Transverse colon (tissue), 4 donors: ENCODE measurements at regions not wholly inside any gene's neighbourhood (a gene's known extent, or its start where the extent isn't known, plus 50 kb on each side); places are given as distances from the start of the nearest gene placed in this dataset.

Source experiments
- DNase-seq: peaks from one replicate; pipeline ENCODE4 v3.0.0-alpha.2; 2019
- H3K27ac ChIP-seq, 4 donors: fragments of 200-600 bp; sonication (generic); 2 replicates each; pipeline ENCODE4 v1.5.1; 2016 to 2018; ENCODE audit warnings: inconsistent platforms in 4 of 4
- H3K27me3 ChIP-seq: fragments of 200-600 bp; sonication (generic); 2 replicates; pipeline ENCODE4 v1.5.1; 2017; ENCODE audit warnings: inconsistent platforms
- H3K36me3 ChIP-seq, 4 donors: fragments of 200-600 bp; sonication (generic); 2 replicates each; pipeline ENCODE4 v1.5.1; 2017 to 2019; ENCODE audit warnings: inconsistent platforms in 4 of 4
- H3K4me1 ChIP-seq, 4 donors: fragments of 200-600 bp; sonication (generic); 2 replicates each; pipeline ENCODE4 v1.5.1; 2017 to 2020; ENCODE audit warnings: inconsistent platforms in 4 of 4
- H3K4me3 ChIP-seq, 4 donors: fragments of 200-600 bp; sonication (generic); 1 replicate in 1 of 4; 2 replicates in 3 of 4; pipeline versions ENCODE4 v1.5.1 to v1.6.1; 2017 to 2019; ENCODE audit warnings: inconsistent platforms in 4 of 4
- H3K9me3 ChIP-seq, 2 donors: fragments of 200-600 bp; sonication (generic); 2 replicates each; pipeline ENCODE4 v1.5.1; 2017 to 2019; ENCODE audit warnings: inconsistent platforms in 2 of 2
- EP300 ChIP-seq: sonication (generic); formaldehyde crosslinking; IDR thresholded peaks from one replicate; pipeline ENCODE4 v1.6.1; 2017; ENCODE audit warnings: antibody characterized with exemption, low read depth
- POLR2A ChIP-seq: fragments of 450-650 bp; IDR thresholded peaks from one replicate; pipeline ENCODE4 v1.6.1; 2016; ENCODE audit warnings: antibody characterized with exemption, mild to moderate bottlenecking, moderate library complexity
- POLR2AphosphoS5 ChIP-seq, 3 donors: sonication (generic); formaldehyde crosslinking; IDR thresholded peaks; one replicate each; pipeline ENCODE4 v1.6.1; 2016; ENCODE audit warnings: antibody characterized with exemption in 3 of 3
- WGBS, 2 donors: methylation state at CpG; one replicate each; pipeline ENCODE4 v1.1.5; 2018; ENCODE audit warnings: low coverage in 1 of 2; 5-methylcytosine and 5-hydroxymethylcytosine counted together
- in situ Hi-C, 4 donors: fragments of 200-750 bp; cut with MboI; loops; one replicate each; pipeline versions ENCODE4 v1.15.0 to v1.15.1; 2017; ENCODE audit warnings: low sequenced_read_pairs in 3 of 4, low pct_ligation_motif_present in 1 of 4, low pct_unique_long_range_greater_than_20kb in 1 of 4
- intact Hi-C: fragments of 100-400 bp; cut with DNase I; formaldehyde crosslinking; loops from one replicate; pipeline ENCODE4 v1.15.1; 2023; ENCODE audit warnings: low total_unique reads
- TF ChIP-seq, protein P1 (sequence below), 5 experiments: fragments of 200-600 bp in 3 of 5; fragments of 450-650 bp in 2 of 5; sonication (generic) in 3 of 5; IDR thresholded peaks; 1 replicate in 2 of 5; 2 replicates in 3 of 5; pipeline ENCODE4 v1.5.1; 2016 to 2017; ENCODE audit warnings: antibody characterized with exemption in 5 of 5, inconsistent platforms in 3 of 5, mild to moderate bottlenecking in 2 of 5, moderate library complexity in 1 of 5

DNA sequence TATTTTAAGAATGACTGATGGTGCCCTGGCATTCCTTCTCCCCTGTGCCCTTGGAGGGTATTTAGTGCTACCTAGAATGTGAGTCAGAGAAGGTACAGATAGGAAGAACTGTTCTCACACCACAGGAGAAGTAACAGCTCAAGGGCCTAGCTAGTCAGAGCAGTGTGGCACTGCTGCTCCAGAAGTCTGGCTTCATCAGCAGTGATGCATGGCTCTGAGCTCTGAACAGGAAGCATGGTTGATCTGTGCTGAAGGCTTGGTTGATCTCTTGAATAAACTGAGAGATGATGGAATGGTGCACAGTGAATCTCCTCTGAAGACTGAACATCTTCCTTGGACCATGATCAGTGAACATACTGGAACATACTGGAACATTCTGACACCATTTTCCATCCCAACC, 425.3 kb upstream of the SLC35B3 start:
- H3K27ac ChIP-seq: no peak overlapping the region
- H3K27me3 ChIP-seq: no peaks in the 10 kb centered on the region
- no peak for TF ChIP-seq EP300
- no peak for TF ChIP-seq POLR2A
- TF ChIP-seq POLR2AphosphoS5 (IDR thresholded peaks at IDR 0.05): no peak
- TF ChIP-seq, protein P1, sequence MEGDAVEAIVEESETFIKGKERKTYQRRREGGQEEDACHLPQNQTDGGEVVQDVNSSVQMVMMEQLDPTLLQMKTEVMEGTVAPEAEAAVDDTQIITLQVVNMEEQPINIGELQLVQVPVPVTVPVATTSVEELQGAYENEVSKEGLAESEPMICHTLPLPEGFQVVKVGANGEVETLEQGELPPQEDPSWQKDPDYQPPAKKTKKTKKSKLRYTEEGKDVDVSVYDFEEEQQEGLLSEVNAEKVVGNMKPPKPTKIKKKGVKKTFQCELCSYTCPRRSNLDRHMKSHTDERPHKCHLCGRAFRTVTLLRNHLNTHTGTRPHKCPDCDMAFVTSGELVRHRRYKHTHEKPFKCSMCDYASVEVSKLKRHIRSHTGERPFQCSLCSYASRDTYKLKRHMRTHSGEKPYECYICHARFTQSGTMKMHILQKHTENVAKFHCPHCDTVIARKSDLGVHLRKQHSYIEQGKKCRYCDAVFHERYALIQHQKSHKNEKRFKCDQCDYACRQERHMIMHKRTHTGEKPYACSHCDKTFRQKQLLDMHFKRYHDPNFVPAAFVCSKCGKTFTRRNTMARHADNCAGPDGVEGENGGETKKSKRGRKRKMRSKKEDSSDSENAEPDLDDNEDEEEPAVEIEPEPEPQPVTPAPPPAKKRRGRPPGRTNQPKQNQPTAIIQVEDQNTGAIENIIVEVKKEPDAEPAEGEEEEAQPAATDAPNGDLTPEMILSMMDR (IDR thresholded peaks at IDR 0.05): no peak
- in situ Hi-C loops: no loop called here
- no peak overlapping the region for H3K4me3 ChIP-seq
- H3K9me3 ChIP-seq: no peaks in the 10 kb centered on the region
- no peaks in the 10 kb centered on the region for H3K36me3 ChIP-seq
- no peak for DNase-seq
- intact Hi-C loops: no loop called here
- H3K4me1 ChIP-seq: no peaks in the 10 kb centered on the region

DNA sequence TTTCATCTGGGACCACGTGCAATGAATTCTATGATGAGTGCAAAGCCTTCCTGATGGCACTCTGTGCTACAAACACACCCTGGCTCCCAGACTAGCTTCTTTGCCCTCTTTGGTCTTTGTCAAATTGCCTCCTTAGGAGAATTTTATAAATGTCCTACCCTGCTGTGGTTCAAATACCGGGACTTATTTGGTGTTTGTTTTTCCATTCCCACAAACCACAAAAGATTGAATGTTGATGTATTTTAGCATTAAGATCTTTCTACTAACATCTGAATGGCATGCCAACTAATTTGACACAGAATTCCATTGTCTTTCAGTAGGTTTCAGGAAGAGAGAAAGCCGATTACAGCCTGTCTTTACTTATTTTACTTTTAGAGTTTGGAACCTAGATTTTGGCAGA, 424.2 kb upstream of the SLC35B3 start:
- Histone ChIP-seq H3K27me3 (no peaks in the 10 kb centered on the region), H3K4me3 (no peak overlapping the region), H3K27ac (no peak overlapping the region), H3K9me3 (no peaks in the 10 kb centered on the region), H3K4me1 (no peaks in the 10 kb centered on the region), H3K36me3 (no peaks in the 10 kb centered on the region)
- intact Hi-C loops: no loop called here
- in situ Hi-C loops: no loop called here
- 70 to 71% methylated on average over 3 of the region's 3 CpGs for WGBS, 2 donors
- TF ChIP-seq, protein P1 (IDR thresholded peaks at IDR 0.05): no peak
- no peak for TF ChIP-seq POLR2AphosphoS5 (IDR thresholded peaks at IDR 0.05)
- TF ChIP-seq POLR2A: no peak
- TF ChIP-seq EP300: no peak
- no peak for DNase-seq

GRCh38 chr6:8858854-8859331, 423.5 kb upstream of the SLC35B3 start:
- H3K4me1 ChIP-seq: no peaks in the 10 kb centered on the region
- no peak overlapping the region for H3K27ac ChIP-seq
- H3K36me3 ChIP-seq: no peaks in the 10 kb centered on the region
- TF ChIP-seq POLR2AphosphoS5 (IDR thresholded peaks at IDR 0.05) (no peak), POLR2A (no peak), EP300 (no peak)
- TF ChIP-seq, protein P1 (IDR thresholded peaks at IDR 0.05): no peak
- no peak for DNase-seq
- no peaks in the 10 kb centered on the region for H3K27me3 ChIP-seq
- intact Hi-C loops (no loop called here), in situ Hi-C loops (no loop called here)
- no peak overlapping the region for H3K4me3 ChIP-seq
- H3K9me3 ChIP-seq: no peaks in the 10 kb centered on the region
- 71 to 73% methylated on average over 4 of the region's 4 CpGs for WGBS, 2 donors

- DNase-seq: no peak
- in situ Hi-C loops: no loop called here
- Histone ChIP-seq H3K4me1 (no peaks in the 10 kb centered on the region), H3K27me3 (no peaks in the 10 kb centered on the region), H3K27ac (no peak overlapping the region), H3K4me3 (no peak overlapping the region), H3K36me3 (no peaks in the 10 kb centered on the region), H3K9me3 (no peaks in the 10 kb centered on the region)
- intact Hi-C loops: no loop called here
- WGBS, 2 donors: 79% methylated on average over 2 of the region's 2 CpGs; no CpG with 5 or more reads in 1 of the 2 donors
- TF ChIP-seq POLR2A (no peak), EP300 (no peak), POLR2AphosphoS5 (IDR thresholded peaks at IDR 0.05) (no peak)
- TF ChIP-seq, protein P1 (IDR thresholded peaks at IDR 0.05): no peak
These were observed 421.8 kb upstream of the SLC35B3 start for GRCh38 chr6:8857160-8857559.
